Calu3 (cell line): ENCODE measurements at regions not wholly inside any gene's neighbourhood (a gene's known extent, or its start where the extent isn't known, plus 50 kb on each side); places are given as distances from the start of the nearest gene placed in this dataset.

Experiments used
- BruUV-seq: library from RNA; stranded (reverse); fragments of 400-500 nt; replicated peaks from 2 replicates; lab custom pipeline; 2021; lab: Mats Ljungman, UMichigan
- CTCF ChIA-PET: fragments of 300-600 bp; sonication (Branson Sonifier 250); formaldehyde crosslinking; loops from one replicate; lab custom pipeline; 2022; ENCODE audit warnings: antibody characterized with exemption; lab: Charles Lee
- DNase-seq: peaks from one replicate; pipeline ENCODE4 v3.0.0; 2022
- H3K27ac Mint-ChIP-seq: one replicate; pipeline ENCODE4 v1.8.0; 2022; ENCODE audit warnings: mixed read lengths; ENCODE audit not compliant: unreplicated experiment
- H3K27me3 Mint-ChIP-seq: one replicate; pipeline ENCODE4 v1.8.0; 2022; ENCODE audit warnings: mixed read lengths; ENCODE audit not compliant: unreplicated experiment
- H3K36me3 Mint-ChIP-seq: one replicate; pipeline ENCODE4 v1.8.0; 2022; ENCODE audit warnings: mild to moderate bottlenecking, moderate library complexity, mixed read lengths; ENCODE audit not compliant: insufficient read depth, unreplicated experiment
- H3K4me1 Mint-ChIP-seq: one replicate; pipeline ENCODE4 v1.8.0; 2022; ENCODE audit warnings: mild to moderate bottlenecking, low read depth, mixed read lengths; ENCODE audit not compliant: unreplicated experiment
- H3K4me3 Mint-ChIP-seq: one replicate; pipeline ENCODE4 v1.8.0; 2022; ENCODE audit warnings: mild to moderate bottlenecking, low read depth, moderate library complexity, mixed read lengths; ENCODE audit not compliant: unreplicated experiment
- H3K9me3 Mint-ChIP-seq: one replicate; pipeline ENCODE4 v1.8.0; 2022; ENCODE audit warnings: low read depth, mixed read lengths; ENCODE audit not compliant: unreplicated experiment
- CTCF ChIP-seq: fragments of 200-600 bp; IDR thresholded peaks from one replicate; pipeline ENCODE4 v1.8.0; 2022; ENCODE audit warnings: antibody characterized with exemption; ENCODE audit not compliant: unreplicated experiment
- intact Hi-C: fragments of 100-400 bp; cut with micrococcal nuclease; formaldehyde crosslinking; loops from one replicate; pipeline ENCODE4 v1.10.0; 2022; ENCODE audit not compliant: unreplicated experiment

GRCh38 chr10:58089739-58090138 lies 178.0 kb downstream of the IPMK start:
- Mint-ChIP-seq H3K4me3 (no peak overlapping the region), H3K27me3 (no peaks in the 10 kb centered on the region), H3K27ac (no peak overlapping the region), H3K36me3 (no peaks in the 10 kb centered on the region), H3K4me1 (peaks cover 17% of the 10 kb centered on the region), H3K9me3 (no peaks in the 10 kb centered on the region)
- BruUV-seq = no TSS peak
- intact Hi-C loops = loop anchor here (5.0 kb wide), 1 partner anchor 48 kb away; no protein-coding TSS in a partner anchor
- CTCF ChIA-PET = no interaction called here
- DNase-seq = no peak
- no peak for TF ChIP-seq CTCF

- DNase-seq = no peak
- TF ChIP-seq CTCF = no peak
- no peaks in the 10 kb centered on the region for H3K36me3 Mint-ChIP-seq
- no peak overlapping the region for H3K4me3 Mint-ChIP-seq
- no TSS peak for BruUV-seq
- no peak overlapping the region for H3K27ac Mint-ChIP-seq
- H3K9me3 Mint-ChIP-seq = no peaks in the 10 kb centered on the region
- intact Hi-C loops = loop anchor here (5.0 kb wide), 1 partner anchor 49 kb away; no protein-coding TSS in a partner anchor
- H3K4me1 Mint-ChIP-seq = peaks cover 17% of the 10 kb centered on the region
- H3K27me3 Mint-ChIP-seq = no peaks in the 10 kb centered on the region
- CTCF ChIA-PET = no interaction called here
Observed at GRCh38 chr10:58087896-58088295, 179.8 kb downstream of the IPMK start.

GRCh38 chr10:58086763-58087150 lies 180.9 kb downstream of the IPMK start:
- intact Hi-C loops = loop anchor here (5.0 kb wide), 1 partner anchor 51 kb away; no protein-coding TSS in a partner anchor

GRCh38 chr10:58086144-58086762 lies 181.4 kb downstream of the IPMK start:
- no peak for DNase-seq
- intact Hi-C loops = loop anchor here (5.0 kb wide), 1 partner anchor 51 kb away; no protein-coding TSS in a partner anchor
- no TSS peak for BruUV-seq
- no peak overlapping the region for H3K27ac Mint-ChIP-seq
- H3K27me3 Mint-ChIP-seq = no peaks in the 10 kb centered on the region
- no peak overlapping the region for H3K4me3 Mint-ChIP-seq
- CTCF ChIA-PET = interaction anchor here (0.6 to 1.2 kb wide), 3 partner anchors 15 to 369 kb away, joined by 3 to 6 read pairs (median 4); no protein-coding TSS in a partner anchor
- H3K36me3 Mint-ChIP-seq = no peaks in the 10 kb centered on the region
- H3K4me1 Mint-ChIP-seq = peaks cover 22% of the 10 kb centered on the region
- no peaks in the 10 kb centered on the region for H3K9me3 Mint-ChIP-seq
- TF ChIP-seq CTCF = no peak

More at GRCh38 chr10:58086763-58087150, 180.9 kb downstream of the IPMK start:
- CTCF ChIA-PET = interaction anchor here (1.2 kb wide), 1 partner anchor 14 kb away, joined by 4 read pairs; no protein-coding TSS in a partner anchor
- H3K9me3 Mint-ChIP-seq = no peaks in the 10 kb centered on the region
- H3K27ac Mint-ChIP-seq = no peak overlapping the region
- no peaks in the 10 kb centered on the region for H3K36me3 Mint-ChIP-seq
- H3K4me3 Mint-ChIP-seq = no peak overlapping the region
- no peaks in the 10 kb centered on the region for H3K27me3 Mint-ChIP-seq
- peaks cover 17% of the 10 kb centered on the region for H3K4me1 Mint-ChIP-seq
- no TSS peak for BruUV-seq
- DNase-seq = no peak
- no peak for TF ChIP-seq CTCF
